Left colon (tissue), 2 donors: ENCODE measurements at regions not wholly inside any gene's neighbourhood (a gene's known extent, or its start where the extent isn't known, plus 50 kb on each side); places are given as distances from the start of the nearest gene placed in this dataset.

ENCODE experiments used
- ATAC-seq: fragments of 200-7000 bp; cut with Tn5 transposase; one replicate; pipeline ENCODE4 v1.9.1; 2020; ENCODE audit warnings: mild to moderate bottlenecking, moderate library complexity
- DNase-seq, 2 donors: peaks; one replicate each; pipeline ENCODE4 v3.0.0-alpha.2; 2020
- intact Hi-C, 2 donors: fragments of 100-400 bp; cut with DNase I in 1 of 2; cut with micrococcal nuclease in 1 of 2; formaldehyde crosslinking; loops; one replicate each; pipeline versions ENCODE4 v1.11.2 to v1.14.0; 2022; cut with DNase I, micrococcal nuclease
- donor health status: DM: no; HTN: no; CAD: no.
- donor health status: DM: yes; HTN: yes; CAD: no.

- no peak for DNase-seq
- ATAC-seq, result no peak
- intact Hi-C loops, result no loop called here
Measured at GRCh38 chr5:52656569-52657246, 131.0 kb upstream of the ITGA1 start.

GRCh38 chr5:52657247-52657645 lies 130.5 kb upstream of the ITGA1 start:
- intact Hi-C loops, result no loop called here
- DNase-seq (no peak), ATAC-seq (no peak)

GRCh38 chr5:52658246-52658645 lies 129.5 kb upstream of the ITGA1 start:
- no peak for ATAC-seq
- DNase-seq, result no peak
- intact Hi-C loops, result no loop called here

GRCh38 chr5:52660621-52661020 lies 127.1 kb upstream of the ITGA1 start:
- intact Hi-C loops, result no loop called here
- no peak for ATAC-seq
- DNase-seq, result no peak

GRCh38 chr5:52661903-52662595 lies 125.7 kb upstream of the ITGA1 start:
- DNase-seq (no peak), ATAC-seq (no peak)
- intact Hi-C loops, result no loop called here

- ATAC-seq, result no peak
- intact Hi-C loops, result no loop called here
- no peak for DNase-seq
Measured at GRCh38 chr5:52665559-52665958, 122.2 kb upstream of the ITGA1 start.

GRCh38 chr5:52668139-52668538 lies 119.6 kb upstream of the ITGA1 start:
- ATAC-seq, result no peak

GRCh38 chr5:52668544-52669185 lies 119.1 kb upstream of the ITGA1 start:
- no peak for DNase-seq
- no peak for ATAC-seq
- intact Hi-C loops, result no loop called here

More at GRCh38 chr5:52668139-52668538, 119.6 kb upstream of the ITGA1 start:
- intact Hi-C loops, result no loop called here
- DNase-seq, result no peak

- no peak for DNase-seq
- ATAC-seq, result no peak
- intact Hi-C loops, result no loop called here
Measured at GRCh38 chr5:52672459-52672858, 115.3 kb upstream of the ITGA1 start.

GRCh38 chr5:52673495-52673894 lies 114.2 kb upstream of the ITGA1 start:
- DNase-seq, result no peak
- intact Hi-C loops, result no loop called here
- ATAC-seq, result no peak

GRCh38 chr5:52674815-52675545 lies 112.7 kb upstream of the ITGA1 start:
- intact Hi-C loops, result no loop called here
- DNase-seq (no peak), ATAC-seq (no peak)

- intact Hi-C loops, result no loop called here
- ATAC-seq, result no peak
- no peak for DNase-seq
Measured at GRCh38 chr5:52682492-52682891, 105.2 kb upstream of the ITGA1 start.

- no peak for ATAC-seq
- no peak for DNase-seq
- intact Hi-C loops, result no loop called here
Measured at GRCh38 chr5:52684051-52684450, 103.7 kb upstream of the ITGA1 start.

GRCh38 chr5:52685566-52685965 lies 102.2 kb upstream of the ITGA1 start:
- ATAC-seq, result no peak
- intact Hi-C loops, result no loop called here

GRCh38 chr5:52685971-52686370 lies 101.7 kb upstream of the ITGA1 start:
- ATAC-seq, result no peak
- intact Hi-C loops, result no loop called here
- no peak for DNase-seq

More at GRCh38 chr5:52685566-52685965, 102.2 kb upstream of the ITGA1 start:
- DNase-seq, result no peak

GRCh38 chr5:52690236-52690768 lies 97.4 kb upstream of the ITGA1 start:
- intact Hi-C loops, result loop anchor here in 1 of 2 donors (10.0 kb wide), 1 partner anchor 224 kb away; no protein-coding TSS in a partner anchor
- DNase-seq (no peak), ATAC-seq (no peak)

GRCh38 chr5:52692039-52692438 lies 95.7 kb upstream of the ITGA1 start:
- intact Hi-C loops, result loop anchor here in 1 of 2 donors (10.0 kb wide), 1 partner anchor 223 kb away; no protein-coding TSS in a partner anchor
- no peak for DNase-seq
- no peak for ATAC-seq

GRCh38 chr5:52692606-52693005 lies 95.1 kb upstream of the ITGA1 start:
- DNase-seq (no peak), ATAC-seq (no peak)
- intact Hi-C loops, result loop anchor here in 1 of 2 donors (10.0 kb wide), 1 partner anchor 222 kb away; no protein-coding TSS in a partner anchor

GRCh38 chr5:52693280-52693679 lies 94.4 kb upstream of the ITGA1 start:
- intact Hi-C loops, result loop anchor here in 1 of 2 donors (10.0 kb wide), 1 partner anchor 222 kb away; no protein-coding TSS in a partner anchor
- ATAC-seq, result peak; percentile 71

More at GRCh38 chr5:52693280-52693679, 94.4 kb upstream of the ITGA1 start:
- DNase-seq, result peak in 1 of 2 donors; percentile 48
